ENCODE measurements at regions not wholly inside any gene's neighbourhood (a gene's known extent, or its start where the extent isn't known, plus 50 kb on each side); places are given as distances from the start of the nearest gene placed in this dataset.

GRCh38 chr2:236417150-236417549 is 152.5 kb upstream of the ACKR3 start:
- Mint-ChIP-seq H3K36me3 (ENCODE audit: insufficient read depth) (peaks cover 21% of the 10 kb centered on the region), H3K27me3 (no peaks in the 10 kb centered on the region), H3K4me3 (ENCODE audit: low read depth) (no peak overlapping the region), H3K27ac (no peak overlapping the region), H3K9me3 (ENCODE audit: low read depth) (no peaks in the 10 kb centered on the region), H3K4me1 (ENCODE audit: low read depth) (no peaks in the 10 kb centered on the region)
- DNase-seq (ENCODE audit: low spot score, unreplicated experiment): no peak
- no peak for TF ChIP-seq CTCF (IDR thresholded peaks at IDR 0.05; ENCODE audit: unreplicated experiment)

- Mint-ChIP-seq H3K36me3 (ENCODE audit: insufficient read depth) (peaks cover 4% of the 10 kb centered on the region), H3K27ac (no peak overlapping the region), H3K9me3 (ENCODE audit: low read depth) (peaks cover 7% of the 10 kb centered on the region), H3K27me3 (no peaks in the 10 kb centered on the region), H3K4me3 (ENCODE audit: low read depth) (no peak overlapping the region), H3K4me1 (ENCODE audit: low read depth) (no peaks in the 10 kb centered on the region)
- no peak for TF ChIP-seq CTCF (IDR thresholded peaks at IDR 0.05; ENCODE audit: unreplicated experiment)
- DNase-seq (ENCODE audit: low spot score, unreplicated experiment): no peak
Observed at GRCh38 chr2:236430584-236430983, 139.0 kb upstream of the ACKR3 start.

GRCh38 chr2:236434593-236434992 is 135.0 kb upstream of the ACKR3 start:
- H3K27me3 Mint-ChIP-seq: no peaks in the 10 kb centered on the region
- H3K36me3 Mint-ChIP-seq (ENCODE audit: insufficient read depth): peaks cover 9% of the 10 kb centered on the region
- peaks cover 6% of the 10 kb centered on the region for H3K9me3 Mint-ChIP-seq (ENCODE audit: low read depth)
- no peaks in the 10 kb centered on the region for H3K4me1 Mint-ChIP-seq (ENCODE audit: low read depth)
- TF ChIP-seq CTCF (IDR thresholded peaks at IDR 0.05; ENCODE audit: unreplicated experiment): no peak
- no peak for DNase-seq (ENCODE audit: low spot score, unreplicated experiment)
- H3K27ac Mint-ChIP-seq: no peak overlapping the region
- H3K4me3 Mint-ChIP-seq (ENCODE audit: low read depth): no peak overlapping the region

- peaks cover 30% of the 10 kb centered on the region for H3K36me3 Mint-ChIP-seq (ENCODE audit: insufficient read depth)
- no peak for DNase-seq (ENCODE audit: low spot score, unreplicated experiment)
- H3K9me3 Mint-ChIP-seq (ENCODE audit: low read depth): peaks cover 19% of the 10 kb centered on the region
- no peak overlapping the region for H3K4me3 Mint-ChIP-seq (ENCODE audit: low read depth)
- H3K27me3 Mint-ChIP-seq: no peaks in the 10 kb centered on the region
- no peak overlapping the region for H3K27ac Mint-ChIP-seq
- TF ChIP-seq CTCF (IDR thresholded peaks at IDR 0.05; ENCODE audit: unreplicated experiment): no peak
- H3K4me1 Mint-ChIP-seq (ENCODE audit: low read depth): no peaks in the 10 kb centered on the region
Observed at GRCh38 chr2:236440110-236440881, 129.3 kb upstream of the ACKR3 start.

GRCh38 chr2:236444187-236444586 is 125.4 kb upstream of the ACKR3 start:
- TF ChIP-seq CTCF (IDR thresholded peaks at IDR 0.05; ENCODE audit: unreplicated experiment): no peak
- Mint-ChIP-seq H3K4me1 (ENCODE audit: low read depth) (no peaks in the 10 kb centered on the region), H3K9me3 (ENCODE audit: low read depth) (peaks cover 16% of the 10 kb centered on the region), H3K4me3 (ENCODE audit: low read depth) (no peak overlapping the region), H3K36me3 (ENCODE audit: insufficient read depth) (peaks cover 35% of the 10 kb centered on the region), H3K27me3 (no peaks in the 10 kb centered on the region), H3K27ac (no peak overlapping the region)
- no peak for DNase-seq (ENCODE audit: low spot score, unreplicated experiment)
